ENCODE measurements at regions not wholly inside any gene's neighbourhood (a gene's known extent, or its start where the extent isn't known, plus 50 kb on each side); places are given as distances from the start of the nearest gene placed in this dataset.

GRCh38 chr15:96672629-96673028 is 342.1 kb downstream of the NR2F2 start:
- ATAC-seq (ENCODE audit: low read depth) (no peak), DNase-seq (no peak)
- Histone ChIP-seq H2BK15ac (ENCODE audit: low read depth, low read length) (no peak overlapping the region), H3K9me3 (ENCODE audit: control insufficient read depth, insufficient read depth, low read length) (peaks cover 6% of the 10 kb centered on the region), H2AFZ (replicated peaks; ENCODE audit: low read length, poor library complexity) (no peak overlapping the region), H3K56ac (ENCODE audit: extremely low read depth, insufficient read depth, low read length) (no peak overlapping the region), H3K36me3 (ENCODE audit: control insufficient read depth, insufficient read depth, low read length) (no peaks in the 10 kb centered on the region), H3K4me2 (ENCODE audit: low read depth, low read length) (no peak overlapping the region), H3K4ac (ENCODE audit: low read depth, low read length) (no peak overlapping the region), H3K27ac (ENCODE audit: insufficient read depth, low read length) (no peak overlapping the region), H2BK20ac (ENCODE audit: low read depth, low read length) (no peak overlapping the region), H2AK5ac (ENCODE audit: low read depth, low read length) (no peak overlapping the region), H3K9me1 (ENCODE audit: insufficient read depth, low read length) (no peaks in the 10 kb centered on the region), H2BK120ac (ENCODE audit: low read depth, low read length) (no peak overlapping the region), H2BK5ac (ENCODE audit: low read depth, low read length, poor library complexity, severe bottlenecking) (no peak overlapping the region), H4K8ac (ENCODE audit: low read depth in 2 of 2, low read length in 2 of 2) (no peak overlapping the region), H3K9ac (ENCODE audit: low read depth, low read length) (no peak overlapping the region), H4K5ac (ENCODE audit: low read depth, low read length) (no peak overlapping the region), H3K23ac (ENCODE audit: low read depth, low read length) (no peak overlapping the region), H3K14ac (replicated peaks; ENCODE audit: low read depth, low read length) (no peak overlapping the region), H3K4me1 (ENCODE audit: control insufficient read depth, insufficient read depth, low read length) (no peaks in the 10 kb centered on the region), H3K4me3 (ENCODE audit: insufficient read depth, low read depth, low read length) (no peak overlapping the region), H2AK9ac (replicated peaks; ENCODE audit: low read depth, low read length, poor library complexity) (no peak overlapping the region), H3K27me3 (ENCODE audit: control insufficient read depth, insufficient read depth, low read length) (no peaks in the 10 kb centered on the region), H3K79me1 (ENCODE audit: low read depth in 1 of 2, low read length in 2 of 2) (no peaks in the 10 kb centered on the region), H4K20me1 (ENCODE audit: insufficient read depth, low read length) (no peaks in the 10 kb centered on the region), H4K91ac (ENCODE audit: insufficient read depth, low read depth, low read length) (no peak overlapping the region), H3K18ac (ENCODE audit: low read depth, low read length) (no peak overlapping the region)
- ChIA-PET CTCF (no interaction called here), POLR2A (ENCODE audit: unreplicated experiment) (no interaction called here)
- TF ChIP-seq USF2 (IDR thresholded peaks at IDR 0.05; ENCODE audit: low read depth, low read length) (no peak), BHLHE40 (IDR thresholded peaks at IDR 0.05; ENCODE audit: low read depth, low read length) (no peak)
- no CpG with 5 or more reads among the region's 4 CpGs for WGBS, 2 experiments (ENCODE audit: extremely low coverage in 2 of 2, insufficient read length in 1 of 2)
- dilution Hi-C loops (cut with HindIII; ENCODE audit: low sequenced_read_pairs, unreplicated experiment) = no loop called here
- no TSS peak for BruUV-seq (replicated peaks)
- in situ Hi-C loops (cut with MboI; ENCODE audit: low sequenced_read_pairs) = no loop called here
- intact Hi-C loops (cut with micrococcal nuclease) = no loop called here

Data from IMR-90 (cell line).